ENCODE measurements at regions not wholly inside any gene's neighbourhood (a gene's known extent, or its start where the extent isn't known, plus 50 kb on each side); places are given as distances from the start of the nearest gene placed in this dataset.
"Not testable (repeated sequence)": the region's sequence is repeated elsewhere in the genome, so short reads cannot be mapped to it uniquely, and the experiment has no call there.

- TF ChIP-seq CTCF (IDR thresholded peaks at IDR 0.05; ENCODE audit: low read length, missing control alignments), result no peak
- H3K4me3 ChIP-seq (replicated peaks; ENCODE audit: low read depth, low read length), result no peak overlapping the region
- peak; percentile 77 for DNase-seq (ENCODE audit: low read depth)
These were observed 85.4 kb upstream of the MANSC4 start for GRCh38 chr12:27865421-27865820.

- DNase-seq (ENCODE audit: low read depth), result no peak
- TF ChIP-seq CTCF (IDR thresholded peaks at IDR 0.05; ENCODE audit: low read length, missing control alignments), result no peak
- no peak overlapping the region for H3K4me3 ChIP-seq (replicated peaks; ENCODE audit: low read depth, low read length)
These were observed 84.5 kb upstream of the MANSC4 start for GRCh38 chr12:27864521-27864920.

GRCh38 chr12:27863839-27864238 is 83.8 kb upstream of the MANSC4 start:
- TF ChIP-seq CTCF (IDR thresholded peaks at IDR 0.05; ENCODE audit: low read length, missing control alignments), result no peak
- no peak overlapping the region for H3K4me3 ChIP-seq (replicated peaks; ENCODE audit: low read depth, low read length)

GRCh38 chr12:27861428-27862167 is 81.6 kb upstream of the MANSC4 start:
- DNase-seq (ENCODE audit: low read depth), result peak; percentile 58
- H3K4me3 ChIP-seq (replicated peaks; ENCODE audit: low read depth, low read length), result no peak overlapping the region
- TF ChIP-seq CTCF (IDR thresholded peaks at IDR 0.05; ENCODE audit: low read length, missing control alignments), result no peak

More at GRCh38 chr12:27863839-27864238, 83.8 kb upstream of the MANSC4 start:
- DNase-seq (ENCODE audit: low read depth), result no peak

GRCh38 chr12:27859648-27860047 is 79.6 kb upstream of the MANSC4 start:
- H3K4me3 ChIP-seq (replicated peaks; ENCODE audit: low read depth, low read length), result no peak overlapping the region
- DNase-seq (ENCODE audit: low read depth), result no peak
- TF ChIP-seq CTCF (IDR thresholded peaks at IDR 0.05; ENCODE audit: low read length, missing control alignments), result no peak

- DNase-seq (ENCODE audit: low read depth); H3K4me3 ChIP-seq (replicated peaks; ENCODE audit: low read depth, low read length): not testable (repeated sequence)
These were observed 77.0 kb upstream of the MANSC4 start for GRCh38 chr12:27857006-27857405.

GRCh38 chr12:27852742-27853141 is 72.7 kb upstream of the MANSC4 start:
- no peak for TF ChIP-seq CTCF (IDR thresholded peaks at IDR 0.05; ENCODE audit: low read length, missing control alignments)
- DNase-seq (ENCODE audit: low read depth), result peak; percentile 13
- H3K4me3 ChIP-seq (replicated peaks; ENCODE audit: low read depth, low read length), result no peak overlapping the region

All from fibroblast of pulmonary artery (primary cell).